GM12872 (cell line): ENCODE measurements at regions not wholly inside any gene's neighbourhood (a gene's known extent, or its start where the extent isn't known, plus 50 kb on each side); places are given as distances from the start of the nearest gene placed in this dataset.

ENCODE experiments used
- TF ChIP-seq, protein P1 (sequence below): IDR thresholded peaks from 3 replicates; pipeline ENCODE4 v1.5.1; 2011; ENCODE audit warnings: low read depth, mild to moderate bottlenecking, low read length, moderate library complexity; ENCODE audit not compliant: insufficient read depth

GRCh38 chr3:18190646-18191045 is 234.5 kb downstream of the SATB1 start:
- TF ChIP-seq, protein P1, sequence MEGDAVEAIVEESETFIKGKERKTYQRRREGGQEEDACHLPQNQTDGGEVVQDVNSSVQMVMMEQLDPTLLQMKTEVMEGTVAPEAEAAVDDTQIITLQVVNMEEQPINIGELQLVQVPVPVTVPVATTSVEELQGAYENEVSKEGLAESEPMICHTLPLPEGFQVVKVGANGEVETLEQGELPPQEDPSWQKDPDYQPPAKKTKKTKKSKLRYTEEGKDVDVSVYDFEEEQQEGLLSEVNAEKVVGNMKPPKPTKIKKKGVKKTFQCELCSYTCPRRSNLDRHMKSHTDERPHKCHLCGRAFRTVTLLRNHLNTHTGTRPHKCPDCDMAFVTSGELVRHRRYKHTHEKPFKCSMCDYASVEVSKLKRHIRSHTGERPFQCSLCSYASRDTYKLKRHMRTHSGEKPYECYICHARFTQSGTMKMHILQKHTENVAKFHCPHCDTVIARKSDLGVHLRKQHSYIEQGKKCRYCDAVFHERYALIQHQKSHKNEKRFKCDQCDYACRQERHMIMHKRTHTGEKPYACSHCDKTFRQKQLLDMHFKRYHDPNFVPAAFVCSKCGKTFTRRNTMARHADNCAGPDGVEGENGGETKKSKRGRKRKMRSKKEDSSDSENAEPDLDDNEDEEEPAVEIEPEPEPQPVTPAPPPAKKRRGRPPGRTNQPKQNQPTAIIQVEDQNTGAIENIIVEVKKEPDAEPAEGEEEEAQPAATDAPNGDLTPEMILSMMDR = no peak

DNA sequence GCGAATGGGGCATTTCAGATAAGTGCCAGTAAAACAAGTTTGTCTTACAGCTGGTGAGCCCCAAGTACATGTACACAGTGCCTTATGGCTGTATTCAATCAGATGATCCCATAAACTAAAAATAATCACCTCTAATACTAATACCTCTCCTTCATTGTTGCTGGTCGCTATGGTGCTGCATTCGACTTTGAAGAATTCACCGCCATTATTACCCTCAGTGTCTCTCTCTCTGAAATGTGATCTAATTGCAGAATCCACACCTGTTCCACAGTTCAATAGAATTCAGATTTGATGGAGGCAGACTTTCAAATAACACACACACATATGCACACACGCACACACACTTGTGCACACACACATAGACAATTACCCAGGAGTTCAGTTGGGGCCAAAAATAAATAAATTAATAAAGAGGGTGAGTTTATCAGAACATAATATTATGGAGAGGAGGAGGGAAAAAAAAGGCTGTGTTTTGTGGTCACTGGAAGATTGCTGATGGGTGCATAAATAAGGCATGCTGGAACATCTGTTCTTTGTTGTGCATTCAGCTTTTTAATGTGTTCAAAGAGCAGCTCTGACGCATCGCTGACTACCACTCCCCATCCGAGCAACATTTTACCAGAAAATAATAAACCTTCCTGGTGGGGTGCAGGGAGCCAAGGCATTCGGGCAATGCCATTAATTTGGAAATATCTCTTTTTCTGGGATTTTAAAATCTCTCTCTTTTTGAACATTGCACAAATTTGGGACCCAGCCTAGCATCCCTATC is 235.7 kb downstream of the SATB1 start:
- TF ChIP-seq, protein P1 = no peak

- TF ChIP-seq, protein P1 = no peak
These were observed 236.6 kb downstream of the SATB1 start for GRCh38 chr3:18188491-18188890.

DNA sequence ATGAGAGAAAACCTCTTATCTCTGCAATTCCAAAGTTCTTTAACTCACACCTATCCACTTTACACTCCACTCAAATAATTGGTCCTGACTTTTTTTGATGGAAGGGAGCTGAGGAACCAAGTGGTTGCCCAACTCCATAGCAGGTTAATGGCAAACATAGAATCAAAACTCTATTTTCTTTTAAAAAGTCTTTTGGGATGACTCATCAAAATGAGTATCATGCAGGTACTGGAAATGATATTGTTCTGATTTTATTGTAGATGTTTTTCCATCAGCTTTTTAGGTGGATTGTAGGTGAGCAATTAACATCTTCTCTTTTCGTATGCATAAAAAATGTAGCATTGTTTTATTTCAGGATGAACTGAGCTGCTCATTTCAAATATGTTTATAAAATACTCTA is 239.5 kb downstream of the SATB1 start:
- TF ChIP-seq, protein P1 = no peak

DNA sequence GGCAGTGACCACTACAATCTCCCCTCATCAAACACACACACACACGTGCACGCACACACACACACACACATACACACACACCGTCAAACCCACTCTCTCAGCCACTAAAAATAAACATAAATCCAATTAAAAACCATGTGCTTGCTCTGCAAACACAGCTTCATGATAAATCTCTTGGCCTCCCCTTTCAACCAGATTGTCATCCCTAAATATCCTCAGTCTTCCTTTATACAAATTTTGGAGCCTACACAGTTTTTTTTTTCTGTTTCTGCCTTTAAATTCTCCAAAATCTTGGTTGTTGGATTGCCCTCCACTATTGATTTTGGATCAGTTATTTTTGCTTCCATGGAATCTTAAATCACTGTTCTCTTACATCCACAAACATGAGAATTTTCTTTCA is 245.6 kb downstream of the SATB1 start:
- TF ChIP-seq, protein P1 = no peak

DNA sequence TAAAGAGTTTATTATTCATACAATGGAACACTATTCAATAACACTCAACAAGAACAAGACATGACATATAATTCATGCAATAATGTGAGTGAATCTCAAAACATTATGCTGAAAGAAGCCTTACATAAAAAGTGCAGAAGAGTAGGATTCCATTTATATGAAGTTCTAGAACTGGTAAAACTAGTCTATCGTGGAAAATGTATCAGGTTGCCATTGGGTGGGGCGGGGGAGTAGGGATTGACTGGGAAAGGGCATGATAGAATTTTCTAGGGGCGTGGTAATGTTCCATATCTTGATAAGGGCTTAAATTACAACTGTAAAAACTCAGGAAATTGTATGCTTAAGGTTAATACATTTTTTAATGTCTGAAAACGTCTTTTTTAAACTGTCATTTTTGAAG is 247.9 kb downstream of the SATB1 start:
- TF ChIP-seq, protein P1 = no peak

DNA sequence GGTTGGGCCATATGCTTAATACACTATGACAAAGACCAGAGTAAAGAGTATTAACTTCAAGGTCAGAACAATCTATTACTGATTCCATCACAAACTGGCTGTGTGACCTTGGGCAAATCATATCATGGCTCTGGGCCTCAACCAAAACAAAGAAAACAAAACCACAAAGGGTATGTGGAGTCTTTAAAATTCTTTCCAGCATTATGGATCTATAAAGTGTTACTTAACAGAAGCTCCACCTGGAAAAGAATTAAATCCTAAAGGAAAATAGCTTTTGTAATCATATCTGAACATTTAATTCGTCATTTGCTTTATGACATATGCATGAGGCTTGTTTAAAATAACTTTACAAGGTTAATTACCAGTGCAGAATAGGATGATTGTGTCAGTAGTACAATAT is 265.5 kb downstream of the SATB1 start:
- TF ChIP-seq, protein P1 = no peak
